A549 (cell line): ENCODE measurements at regions not wholly inside any gene's neighbourhood (a gene's known extent, or its start where the extent isn't known, plus 50 kb on each side); places are given as distances from the start of the nearest gene placed in this dataset.
A peak's percentile ranks its signal among the peaks of the same experiment; 100 is the strongest.

Source experiments
- ATAC-seq, 2 experiments: fragments of 200-7000 bp in 1 of 2; fragments of >200 bp in 1 of 2; cut with Nextera tagmentation in 1 of 2; cut with Tn5 transposase in 1 of 2; 3 replicates each; pipeline versions ENCODE4 v1.8.0 to v1.9.1; 2018 to 2020; ENCODE audit warnings: mild to moderate bottlenecking in 1 of 2, moderate library complexity in 1 of 2
- CTCF ChIA-PET: fragments of 300-600 bp; sonication (Branson Sonifier 250); formaldehyde crosslinking; extraction: SDS; loops from one replicate; lab custom pipeline; 2021; ENCODE audit warnings: antibody characterized with exemption, inconsistent platforms; lab: Yijun Ruan, JAX
- POLR2A ChIA-PET: fragments of 350-600 bp; formaldehyde crosslinking; extraction: SDS; loops from one replicate; lab custom pipeline; 2021; ENCODE audit warnings: antibody characterized with exemption, inconsistent platforms; lab: Yijun Ruan, JAX
- DNase-seq, 2 experiments: peaks; one replicate each; pipeline versions ENCODE4 v3.0.0 to v3.0.0-alpha.2; 2011 to 2016; ENCODE audit warnings: low read depth in 1 of 2, low spot score in 1 of 2
- FAIRE-seq: peaks from 2 replicates; lab custom pipeline; 2011; peaks lifted over from hg19 to GRCh38; lab: Jason Lieb, UNC
- H3K27ac ChIP-seq, 2 experiments: fragments of >200 bp; sonication (Bioruptor Twin); formaldehyde crosslinking; 3 replicates each; pipeline ENCODE4 v1.5.1; 2016 to 2017
- H3K4me1 ChIP-seq: fragments of >200 bp; sonication (Bioruptor Twin); formaldehyde crosslinking; 3 replicates; pipeline ENCODE4 v1.6.1; 2016
- H3K4me2 ChIP-seq: fragments of >200 bp; sonication (Bioruptor Twin); formaldehyde crosslinking; 3 replicates; pipeline ENCODE4 v1.6.1; 2016
- H3K4me3 ChIP-seq: fragments of >200 bp; sonication (Bioruptor Twin); formaldehyde crosslinking; 3 replicates; pipeline ENCODE4 v1.5.1; 2016
- H3K9me3 ChIP-seq: fragments of >200 bp; sonication (Bioruptor Twin); formaldehyde crosslinking; 3 replicates; pipeline ENCODE4 v1.6.1; 2016
- BCL3 ChIP-seq: fragments of >200 bp; sonication (Bioruptor Twin); formaldehyde crosslinking; IDR thresholded peaks from 3 replicates; pipeline ENCODE4 v1.6.1; 2016
- CEBPB ChIP-seq, 2 experiments: fragments of >200 bp in 1 of 2; sonication (Bioruptor Twin) in 1 of 2; formaldehyde crosslinking in 1 of 2; IDR thresholded peaks; 2 replicates each; pipeline ENCODE4 v1.6.1; 2012 to 2016
- CTCF ChIP-seq: fragments of >200 bp; sonication (Bioruptor Twin); formaldehyde crosslinking; IDR thresholded peaks from 3 replicates; pipeline ENCODE4 v1.5.1; 2016
- E2F6 ChIP-seq: IDR thresholded peaks from 2 replicates; pipeline ENCODE4 v1.6.1; 2012; ENCODE audit warnings: low read depth, borderline replicate concordance
- EHF ChIP-seq: fragments of 250-450 bp; sonication (Bioruptor Pico); IDR thresholded peaks from 2 replicates; pipeline ENCODE4 v1.5.0; 2020; ENCODE audit warnings: mild to moderate bottlenecking
- EHMT2 ChIP-seq: fragments of 200-600 bp; sonication (generic); IDR thresholded peaks from 2 replicates; pipeline ENCODE4 v1.6.1; 2016; ENCODE audit warnings: antibody characterized with exemption, low read depth, mild to moderate bottlenecking, moderate library complexity
- EP300 ChIP-seq, 2 experiments: fragments of >200 bp; sonication (Bioruptor Twin); formaldehyde crosslinking; IDR thresholded peaks; 2 replicates in 1 of 2; 3 replicates in 1 of 2; pipeline ENCODE4 v1.6.1; 2016 to 2017
- ESRRA ChIP-seq: fragments of 150-350 bp; IDR thresholded peaks from 2 replicates; pipeline ENCODE4 v1.6.1; 2014; ENCODE audit warnings: mild to moderate bottlenecking, low read length, borderline replicate concordance
- FOSB ChIP-seq: fragments of 250-450 bp; sonication (Bioruptor Pico); IDR thresholded peaks from 2 replicates; pipeline ENCODE4 v1.5.0; 2020; ENCODE audit warnings: mild to moderate bottlenecking, moderate library complexity
- FOSL2 ChIP-seq, 2 experiments: fragments of 450-650 bp in 1 of 2; fragments of >200 bp in 1 of 2; sonication (Bioruptor Twin) in 1 of 2; formaldehyde crosslinking; IDR thresholded peaks; 2 replicates each; pipeline versions ENCODE4 v1.5.0 to v1.6.1; 2016 to 2020; ENCODE audit warnings: mild to moderate bottlenecking in 1 of 2, moderate library complexity in 1 of 2
- FOXS1 ChIP-seq: fragments of 250-450 bp; sonication (Bioruptor Pico); IDR thresholded peaks from 2 replicates; pipeline ENCODE4 v1.5.0; 2020; ENCODE audit warnings: mild to moderate bottlenecking, moderate library complexity
- GATA3 ChIP-seq: IDR thresholded peaks from 2 replicates; pipeline ENCODE4 v1.6.1; 2012; ENCODE audit warnings: borderline replicate concordance
- HDAC2 ChIP-seq: fragments of 200-600 bp; sonication (generic); IDR thresholded peaks from 2 replicates; pipeline ENCODE4 v1.6.1; 2016
- HEYL ChIP-seq: fragments of 250-450 bp; sonication (Bioruptor Pico); IDR thresholded peaks from 2 replicates; pipeline ENCODE4 v1.8.0; 2021; ENCODE audit warnings: mild to moderate bottlenecking, moderate library complexity
- HOXA7 ChIP-seq: fragments of 250-450 bp; sonication (Bioruptor Pico); IDR thresholded peaks from 2 replicates; pipeline ENCODE4 v1.5.0; 2020; ENCODE audit warnings: mild to moderate bottlenecking, moderate library complexity
- HOXB13 ChIP-seq: fragments of 250-450 bp; sonication (Bioruptor Pico); IDR thresholded peaks from 2 replicates; pipeline ENCODE4 v1.5.0; 2020; ENCODE audit warnings: low read depth, mild to moderate bottlenecking, moderate library complexity
- HOXB5 ChIP-seq: fragments of 250-450 bp; sonication (Bioruptor Pico); IDR thresholded peaks from 2 replicates; pipeline ENCODE4 v1.5.0; 2020; ENCODE audit warnings: mild to moderate bottlenecking, moderate library complexity
- JUN ChIP-seq, 2 experiments: fragments of >200 bp; sonication (Bioruptor Twin); formaldehyde crosslinking; IDR thresholded peaks; 2 replicates in 1 of 2; 3 replicates in 1 of 2; pipeline ENCODE4 v1.6.1; 2016 to 2017
- MAZ ChIP-seq: fragments of 150-350 bp; IDR thresholded peaks from 2 replicates; pipeline ENCODE4 v1.6.1; 2014; ENCODE audit warnings: antibody characterized with exemption, low read depth, low read length, borderline replicate concordance
- NFE2L2 ChIP-seq: fragments of 150-350 bp; conservative IDR thresholded peaks from 2 replicates; pipeline ENCODE4 v1.6.1; 2014; ENCODE audit warnings: low read length
- POLR2A ChIP-seq: IDR thresholded peaks from 2 replicates; pipeline ENCODE4 v1.6.1; 2012; ENCODE audit warnings: mild to moderate bottlenecking, low read length
- POLR2AphosphoS2 ChIP-seq: conservative IDR thresholded peaks from 2 replicates; pipeline ENCODE4 v1.6.1; 2012; ENCODE audit warnings: low read length, improper control_type of control experiment, inconsistent platforms
- RAD21 ChIP-seq, 2 experiments: fragments of >200 bp in 1 of 2; sonication (Bioruptor Twin) in 1 of 2; formaldehyde crosslinking in 1 of 2; IDR thresholded peaks in 1 of 2; conservative IDR thresholded peaks in 1 of 2; 2 replicates in 1 of 2; 3 replicates in 1 of 2; pipeline ENCODE4 v1.6.1; 2012 to 2018; ENCODE audit warnings: inconsistent platforms in 1 of 2
- RARB ChIP-seq: fragments of 250-450 bp; sonication (Bioruptor Pico); IDR thresholded peaks from 2 replicates; pipeline ENCODE4 v1.8.0; 2021; ENCODE audit warnings: mild to moderate bottlenecking, moderate library complexity
- RCOR1 ChIP-seq: fragments of 150-350 bp; IDR thresholded peaks from 2 replicates; pipeline ENCODE4 v1.6.1; 2014; ENCODE audit warnings: antibody characterized with exemption, low read length, low read depth
- RFX5 ChIP-seq: fragments of 450-650 bp; IDR thresholded peaks from 2 replicates; pipeline ENCODE4 v1.7.1; 2014; ENCODE audit warnings: antibody characterized with exemption, mild to moderate bottlenecking, moderate library complexity
- RNF2 ChIP-seq: fragments of 200-600 bp; sonication (generic); IDR thresholded peaks from 2 replicates; pipeline ENCODE4 v1.6.1; 2016; ENCODE audit warnings: low read depth, mild to moderate bottlenecking, antibody characterized with exemption, moderate library complexity, borderline replicate concordance
- TFCP2L1 ChIP-seq: fragments of 250-450 bp; sonication (Bioruptor Pico); IDR thresholded peaks from 2 replicates; pipeline ENCODE4 v1.5.0; 2021; ENCODE audit warnings: mild to moderate bottlenecking
- TP53 ChIP-seq: fragments of 250-450 bp; sonication (Bioruptor Pico); IDR thresholded peaks from 2 replicates; pipeline ENCODE4 v1.5.0; 2021; ENCODE audit warnings: mild to moderate bottlenecking, moderate library complexity
- ZNF302 ChIP-seq: fragments of 250-450 bp; sonication (Bioruptor Pico); IDR thresholded peaks from 2 replicates; pipeline ENCODE4 v1.9.0; 2021; ENCODE audit warnings: inconsistent platforms, mild to moderate bottlenecking, moderate library complexity
- ZSCAN20 ChIP-seq: fragments of 250-450 bp; sonication (Bioruptor Pico); IDR thresholded peaks from 2 replicates; pipeline ENCODE4 v1.8.0; 2022; ENCODE audit warnings: mild to moderate bottlenecking, moderate library complexity
- WGBS: methylation state at CpG from one replicate; pipeline ENCODE4 v1.1.6; 2017; ENCODE audit errors: missing lambda C conversion rate; 5-methylcytosine and 5-hydroxymethylcytosine counted together

GRCh38 chr2:120536141-120536540 lies 190.2 kb downstream of the INHBB start:
- TF ChIP-seq CTCF, result no peak
- no peak for TF ChIP-seq POLR2A
- no peak for TF ChIP-seq JUN (IDR thresholded peaks at IDR 0.05)
- TF ChIP-seq POLR2AphosphoS2, result no peak
- TF ChIP-seq HOXB13 (CRISPR knock-in tag), result no peak

GRCh38 chr2:120538691-120539423 lies 192.9 kb downstream of the INHBB start:
- H3K4me2 ChIP-seq, result no peak overlapping the region

More at GRCh38 chr2:120536141-120536540, 190.2 kb downstream of the INHBB start:
- no peak for FAIRE-seq
- CTCF ChIA-PET, result interaction anchor here (4.0 kb wide), 1 partner anchor 16 kb away, joined by 19 read pairs; no protein-coding TSS in a partner anchor
- no peak for ATAC-seq
- peaks cover 5% of the 10 kb centered on the region; the same call in 2 of the 3 replicates for H3K9me3 ChIP-seq
- no peak for DNase-seq
- H3K4me1 ChIP-seq, result peaks cover 16% of the 10 kb centered on the region
- no peak overlapping the region for H3K27ac ChIP-seq
- no peak overlapping the region for H3K4me3 ChIP-seq
- no peak overlapping the region for H3K4me2 ChIP-seq
- 50% methylated on average over 4 of the region's 4 CpGs for WGBS
- POLR2A ChIA-PET, result no interaction called here

GRCh38 chr2:120539424-120539936 lies 193.5 kb downstream of the INHBB start:
- DNase-seq (no peak), ATAC-seq (no peak)
- CTCF ChIA-PET, result interaction anchor here (4.0 kb wide), 1 partner anchor 12 kb away, joined by 19 read pairs; no protein-coding TSS in a partner anchor
- H3K4me1 ChIP-seq, result peaks cover 20% of the 10 kb centered on the region
- TF ChIP-seq RFX5, result no peak
- TF ChIP-seq EHMT2, result no peak
- TF ChIP-seq FOSL2 (IDR thresholded peaks at IDR 0.05), result no peak
- no peak for TF ChIP-seq FOSL2 (CRISPR knock-in tag; IDR thresholded peaks at IDR 0.05)
- TF ChIP-seq MAZ, result no peak
- TF ChIP-seq RCOR1, result no peak
- no peak for TF ChIP-seq HOXB13 (CRISPR knock-in tag)
- TF ChIP-seq EHF, result no peak
- no peak for TF ChIP-seq RAD21 (conservative IDR thresholded peaks at IDR 0.05 in 1 of 2, IDR thresholded peaks at IDR 0.05 in 1 of 2)
- TF ChIP-seq FOXS1 (CRISPR knock-in tag), result no peak
- no peak for TF ChIP-seq NFE2L2
- no peak for TF ChIP-seq BCL3
- no peak for TF ChIP-seq HOXB5 (CRISPR knock-in tag)
- no peak for TF ChIP-seq TFCP2L1 (CRISPR knock-in tag)
- TF ChIP-seq RNF2, result no peak
- no peak for TF ChIP-seq HDAC2
- TF ChIP-seq EP300 (IDR thresholded peaks at IDR 0.05), result no peak
- no peak for TF ChIP-seq CEBPB (IDR thresholded peaks at IDR 0.05)
- TF ChIP-seq, all 56 proteins: peak for 0
- no peak for FAIRE-seq
- 85% methylated on average over 13 of the region's 15 CpGs for WGBS
- H3K9me3 ChIP-seq, result no peaks in the 10 kb centered on the region
- POLR2A ChIA-PET, result no interaction called here
- peak overlapping the region; percentile 65 to 78; a peak in 5 of 6 replicates for H3K27ac ChIP-seq
- no peak overlapping the region for H3K4me3 ChIP-seq
- H3K4me2 ChIP-seq, result no peak overlapping the region

More at GRCh38 chr2:120538691-120539423, 192.9 kb downstream of the INHBB start:
- Histone ChIP-seq H3K4me1 (peaks cover 20% of the 10 kb centered on the region), H3K27ac (no peak overlapping the region; a peak in 1 of 6 replicates), H3K9me3 (no peaks in the 10 kb centered on the region), H3K4me3 (no peak overlapping the region)
- POLR2A ChIA-PET, result no interaction called here
- FAIRE-seq, result no peak
- no peak for ATAC-seq
- CTCF ChIA-PET, result interaction anchor here (1.4 to 4.0 kb wide), 3 partner anchors 9 to 18 kb away, joined by 5 to 19 read pairs (median 8); no protein-coding TSS in a partner anchor
- DNase-seq, result no peak
- WGBS, result 61% methylated on average over 12 of the region's 12 CpGs
- TF ChIP-seq RNF2, result no peak
- no peak for TF ChIP-seq ESRRA
- no peak for TF ChIP-seq E2F6
- TF ChIP-seq TP53 (CRISPR knock-in tag), result no peak
- no peak for TF ChIP-seq RARB (CRISPR knock-in tag)
- no peak for TF ChIP-seq ZNF302 (CRISPR knock-in tag)
- TF ChIP-seq HOXA7, result no peak
- no peak for TF ChIP-seq EHMT2
- TF ChIP-seq FOSB (CRISPR knock-in tag), result no peak
- TF ChIP-seq GATA3, result no peak
- no peak for TF ChIP-seq FOXS1 (CRISPR knock-in tag)
- no peak for TF ChIP-seq ZSCAN20 (CRISPR knock-in tag)
- no peak for TF ChIP-seq EP300 (IDR thresholded peaks at IDR 0.05)
- no peak for TF ChIP-seq HEYL
